Neural progenitor cell (in vitro differentiated cells): ENCODE measurements at regions not wholly inside any gene's neighbourhood (a gene's known extent, or its start where the extent isn't known, plus 50 kb on each side); places are given as distances from the start of the nearest gene placed in this dataset.

ENCODE experiments used
- DNase-seq: peaks from one replicate; pipeline ENCODE4 v3.0.0-alpha.2; 2016; ENCODE audit warnings: low spot score
- H2AFZ ChIP-seq: fragments of 200-600 bp; sonication (generic); replicated peaks from 2 replicates; pipeline ENCODE4 v1.6.1; 2016; ENCODE audit warnings: antibody characterized with exemption
- H3F3A ChIP-seq: fragments of 200-600 bp; sonication (generic); 2 replicates; pipeline ENCODE4 v1.6.1; 2016; ENCODE audit warnings: antibody characterized with exemption, low read depth
- H3K27ac ChIP-seq: fragments of 200-600 bp; sonication (generic); 2 replicates; pipeline ENCODE4 v1.5.1; 2016; ENCODE audit warnings: mild to moderate bottlenecking
- H3K27me3 ChIP-seq: fragments of 200-600 bp; sonication (generic); 2 replicates; pipeline ENCODE4 v1.6.1; 2016; ENCODE audit warnings: mild to moderate bottlenecking, moderate library complexity
- H3K36me3 ChIP-seq: fragments of 200-600 bp; sonication (generic); 2 replicates; pipeline ENCODE4 v1.5.1; 2016
- H3K4me1 ChIP-seq: fragments of 200-600 bp; sonication (generic); 2 replicates; pipeline ENCODE4 v1.6.1; 2016; ENCODE audit warnings: mixed run types
- H3K4me2 ChIP-seq: fragments of 200-600 bp; sonication (generic); 2 replicates; pipeline ENCODE4 v1.6.1; 2016
- H3K4me3 ChIP-seq: fragments of 200-600 bp; sonication (generic); 2 replicates; pipeline ENCODE4 v1.5.1; 2016
- H3K79me2 ChIP-seq: fragments of 200-600 bp; sonication (generic); 2 replicates; pipeline ENCODE4 v1.6.1; 2016; ENCODE audit warnings: low read depth
- H3K9ac ChIP-seq: fragments of 200-600 bp; sonication (generic); 2 replicates; pipeline ENCODE4 v1.6.1; 2016
- H3K9me3 ChIP-seq: fragments of 200-600 bp; sonication (generic); 2 replicates; pipeline ENCODE4 v1.5.1; 2016; ENCODE audit warnings: low read depth
- H4K20me1 ChIP-seq: fragments of 200-600 bp; sonication (generic); 2 replicates; pipeline ENCODE4 v1.6.1; 2016; ENCODE audit warnings: low read depth
- H3K27ac Mint-ChIP-seq: 3 replicates; pipeline ENCODE4 v1.8.0; 2021; ENCODE audit warnings: mixed read lengths
- H3K27me3 Mint-ChIP-seq: 2 replicates; pipeline ENCODE4 v1.8.0; 2022; ENCODE audit warnings: low read depth, mild to moderate bottlenecking, inconsistent platforms, moderate library complexity, mixed read lengths; ENCODE audit not compliant: insufficient read depth
- H3K36me3 Mint-ChIP-seq: 3 replicates; pipeline ENCODE4 v1.8.0; 2021; ENCODE audit warnings: mixed read lengths
- H3K4me1 Mint-ChIP-seq: 3 replicates; pipeline ENCODE4 v1.8.0; 2021; ENCODE audit warnings: mixed read lengths
- H3K4me3 Mint-ChIP-seq: 3 replicates; pipeline ENCODE4 v1.8.0; 2021; ENCODE audit warnings: mild to moderate bottlenecking, moderate library complexity, mixed read lengths
- H3K9me3 Mint-ChIP-seq: 3 replicates; pipeline ENCODE4 v1.8.0; 2020; ENCODE audit warnings: mixed read lengths
- EZH2 ChIP-seq: fragments of 200-600 bp; sonication (generic); IDR thresholded peaks from 2 replicates; pipeline ENCODE4 v1.6.1; 2017; ENCODE audit warnings: antibody characterized with exemption, mild to moderate bottlenecking, moderate library complexity
- EZH2phosphoT487 ChIP-seq: fragments of 200-600 bp; sonication (generic); IDR thresholded peaks from 2 replicates; pipeline ENCODE4 v1.6.1; 2017; ENCODE audit warnings: antibody characterized with exemption
- TF ChIP-seq, protein P1 (sequence below): fragments of 200-600 bp; sonication (generic); IDR thresholded peaks from 2 replicates; pipeline ENCODE4 v1.5.1; 2017; ENCODE audit warnings: antibody characterized with exemption, mild to moderate bottlenecking

DNA sequence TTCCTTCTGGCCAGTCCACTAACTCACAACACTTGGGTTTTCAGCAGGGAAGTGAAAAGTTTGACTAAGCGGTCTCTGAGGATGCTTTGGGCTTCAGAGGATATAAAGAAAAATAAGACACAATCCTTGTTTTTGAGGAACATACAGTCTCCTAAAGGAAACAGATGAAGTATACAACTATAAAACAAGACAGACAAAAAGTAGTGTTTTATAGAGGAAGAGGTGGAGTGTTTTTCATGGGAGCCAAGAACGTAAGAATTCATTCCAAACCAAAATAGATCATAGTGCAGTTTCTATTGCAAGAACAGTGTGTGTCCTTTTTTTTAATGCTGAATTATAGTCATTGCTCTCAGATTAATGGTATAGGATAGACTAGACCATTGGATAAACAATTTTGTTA is 586.9 kb upstream of the BRINP1 start:
- H3K36me3 Mint-ChIP-seq: no peaks in the 10 kb centered on the region

DNA sequence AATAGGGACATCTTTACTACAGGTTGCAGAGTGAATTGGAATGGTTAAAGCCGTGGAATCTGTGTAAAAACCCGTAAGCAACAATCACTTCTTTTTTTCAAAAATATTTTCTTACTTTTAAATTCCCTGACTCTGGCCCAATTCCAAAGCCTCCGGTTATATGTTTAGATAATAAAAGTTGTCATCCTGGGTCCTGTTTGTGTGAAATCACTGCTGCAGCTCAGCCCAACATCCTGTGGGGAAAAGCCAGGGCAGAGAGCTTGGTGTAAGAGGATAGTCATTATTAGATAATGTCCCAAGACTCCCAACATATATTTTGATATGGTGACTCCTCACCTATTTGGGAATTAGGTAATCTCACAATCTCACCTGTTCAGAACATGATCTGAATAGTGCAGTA is 586.0 kb upstream of the BRINP1 start:
- Histone ChIP-seq H4K20me1 (no peaks in the 10 kb centered on the region), H3K4me1 (no peaks in the 10 kb centered on the region), H3K27ac (no peak overlapping the region), H3K36me3 (no peaks in the 10 kb centered on the region), H3F3A (no peaks in the 10 kb centered on the region), H3K9ac (no peak overlapping the region), H3K27me3 (no peaks in the 10 kb centered on the region), H3K4me2 (no peak overlapping the region), H2AFZ (no peak overlapping the region), H3K4me3 (no peak overlapping the region), H3K79me2 (no peaks in the 10 kb centered on the region), H3K9me3 (no peaks in the 10 kb centered on the region)
- Mint-ChIP-seq H3K27me3 (peaks cover 3% of the 10 kb centered on the region), H3K9me3 (no peaks in the 10 kb centered on the region), H3K4me1 (no peaks in the 10 kb centered on the region), H3K36me3 (no peaks in the 10 kb centered on the region), H3K27ac (no peak overlapping the region), H3K4me3 (no peak overlapping the region)
- TF ChIP-seq EZH2: no peak
- no peak for TF ChIP-seq EZH2phosphoT487
- TF ChIP-seq, protein P1, sequence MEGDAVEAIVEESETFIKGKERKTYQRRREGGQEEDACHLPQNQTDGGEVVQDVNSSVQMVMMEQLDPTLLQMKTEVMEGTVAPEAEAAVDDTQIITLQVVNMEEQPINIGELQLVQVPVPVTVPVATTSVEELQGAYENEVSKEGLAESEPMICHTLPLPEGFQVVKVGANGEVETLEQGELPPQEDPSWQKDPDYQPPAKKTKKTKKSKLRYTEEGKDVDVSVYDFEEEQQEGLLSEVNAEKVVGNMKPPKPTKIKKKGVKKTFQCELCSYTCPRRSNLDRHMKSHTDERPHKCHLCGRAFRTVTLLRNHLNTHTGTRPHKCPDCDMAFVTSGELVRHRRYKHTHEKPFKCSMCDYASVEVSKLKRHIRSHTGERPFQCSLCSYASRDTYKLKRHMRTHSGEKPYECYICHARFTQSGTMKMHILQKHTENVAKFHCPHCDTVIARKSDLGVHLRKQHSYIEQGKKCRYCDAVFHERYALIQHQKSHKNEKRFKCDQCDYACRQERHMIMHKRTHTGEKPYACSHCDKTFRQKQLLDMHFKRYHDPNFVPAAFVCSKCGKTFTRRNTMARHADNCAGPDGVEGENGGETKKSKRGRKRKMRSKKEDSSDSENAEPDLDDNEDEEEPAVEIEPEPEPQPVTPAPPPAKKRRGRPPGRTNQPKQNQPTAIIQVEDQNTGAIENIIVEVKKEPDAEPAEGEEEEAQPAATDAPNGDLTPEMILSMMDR: no peak
- DNase-seq: no peak

More for the DNA sequence above, 586.9 kb upstream of the BRINP1 start:
- Mint-ChIP-seq H3K27ac (no peak overlapping the region), H3K9me3 (no peaks in the 10 kb centered on the region), H3K4me1 (no peaks in the 10 kb centered on the region), H3K27me3 (peaks cover 3% of the 10 kb centered on the region), H3K4me3 (no peak overlapping the region)
- Histone ChIP-seq H3K4me1 (no peaks in the 10 kb centered on the region), H2AFZ (no peak overlapping the region), H3K4me3 (no peak overlapping the region), H3K9me3 (no peaks in the 10 kb centered on the region), H3F3A (no peaks in the 10 kb centered on the region), H3K27ac (no peak overlapping the region), H3K36me3 (no peaks in the 10 kb centered on the region), H4K20me1 (no peaks in the 10 kb centered on the region), H3K9ac (no peak overlapping the region), H3K27me3 (no peaks in the 10 kb centered on the region), H3K79me2 (no peaks in the 10 kb centered on the region), H3K4me2 (no peak overlapping the region)
- TF ChIP-seq, protein P1: no peak
- TF ChIP-seq EZH2 (no peak), EZH2phosphoT487 (no peak)
- DNase-seq: no peak

- TF ChIP-seq EZH2phosphoT487 (no peak), EZH2 (no peak)
- TF ChIP-seq, protein P1: no peak
- H3K9ac ChIP-seq: no peak overlapping the region
- no peak overlapping the region for H3K4me3 ChIP-seq
- Mint-ChIP-seq H3K36me3 (no peaks in the 10 kb centered on the region), H3K27me3 (peaks cover 3% of the 10 kb centered on the region), H3K9me3 (no peaks in the 10 kb centered on the region), H3K4me1 (peaks cover 4% of the 10 kb centered on the region), H3K27ac (no peak overlapping the region), H3K4me3 (no peak overlapping the region)
- no peak overlapping the region for H2AFZ ChIP-seq
- H3K9me3 ChIP-seq: no peaks in the 10 kb centered on the region
- no peaks in the 10 kb centered on the region for H3K4me1 ChIP-seq
- no peaks in the 10 kb centered on the region for H4K20me1 ChIP-seq
- no peaks in the 10 kb centered on the region for H3K36me3 ChIP-seq
- H3F3A ChIP-seq: no peaks in the 10 kb centered on the region
- H3K4me2 ChIP-seq: no peak overlapping the region
- no peaks in the 10 kb centered on the region for H3K79me2 ChIP-seq
- no peaks in the 10 kb centered on the region for H3K27me3 ChIP-seq
- H3K27ac ChIP-seq: no peak overlapping the region
- DNase-seq: no peak
These were observed 582.4 kb upstream of the BRINP1 start for GRCh38 chr9:119951591-119951990.
